NCI-H2196 (cell line): ENCODE measurements at regions not wholly inside any gene's neighbourhood (a gene's known extent, or its start where the extent isn't known, plus 50 kb on each side); places are given as distances from the start of the nearest gene placed in this dataset.

ENCODE experiments used
- DNase-seq: peaks from one replicate; lab custom pipeline; 2025; ENCODE audit not compliant: unreplicated experiment; lab: John Stamatoyannopoulos, UW

DNA sequence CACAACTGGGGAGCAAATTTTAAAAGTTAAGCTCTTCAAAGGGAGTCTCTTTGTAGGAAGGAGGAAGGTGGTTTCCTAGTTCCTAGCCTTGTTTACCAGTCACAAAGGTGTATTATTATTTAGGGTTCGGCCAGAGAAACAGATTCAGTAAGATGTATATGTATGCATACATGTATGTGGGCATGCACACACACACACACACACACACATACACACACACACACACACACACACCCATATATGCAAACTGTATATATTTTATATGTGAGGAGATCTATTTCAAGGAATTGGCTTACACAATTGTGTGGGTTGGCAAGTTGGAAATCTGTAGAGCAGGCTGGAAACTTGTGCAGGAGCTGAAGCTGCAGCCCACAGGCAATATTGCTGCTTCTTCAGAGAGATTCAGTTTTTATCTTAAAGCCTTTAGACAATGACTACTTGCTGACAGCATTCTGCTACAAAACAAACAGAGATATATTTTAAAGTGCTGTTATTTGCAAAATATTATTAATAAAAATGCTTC is 75.3 kb upstream of the DNAH5 start:
- no peak for DNase-seq

DNA sequence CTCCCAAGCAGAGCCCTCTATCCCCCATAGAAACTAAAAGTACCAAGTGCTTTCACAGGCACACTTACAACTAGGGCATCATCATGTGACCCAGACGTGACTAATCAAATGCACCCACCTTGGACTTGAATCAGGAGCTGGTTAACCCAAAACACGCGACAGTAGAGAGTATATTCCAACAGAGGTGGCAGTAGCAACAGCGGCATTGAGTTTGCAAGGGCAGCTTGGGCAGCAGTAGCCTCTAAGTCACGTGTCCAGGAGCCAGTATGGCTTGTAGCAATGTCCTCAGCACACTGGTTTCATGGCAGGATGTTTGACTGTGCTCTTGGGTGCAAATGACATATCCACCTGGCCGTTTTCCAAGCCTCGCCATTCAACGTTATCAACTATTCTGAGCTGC is 73.4 kb upstream of the DNAH5 start:
- DNase-seq, result no peak

DNA sequence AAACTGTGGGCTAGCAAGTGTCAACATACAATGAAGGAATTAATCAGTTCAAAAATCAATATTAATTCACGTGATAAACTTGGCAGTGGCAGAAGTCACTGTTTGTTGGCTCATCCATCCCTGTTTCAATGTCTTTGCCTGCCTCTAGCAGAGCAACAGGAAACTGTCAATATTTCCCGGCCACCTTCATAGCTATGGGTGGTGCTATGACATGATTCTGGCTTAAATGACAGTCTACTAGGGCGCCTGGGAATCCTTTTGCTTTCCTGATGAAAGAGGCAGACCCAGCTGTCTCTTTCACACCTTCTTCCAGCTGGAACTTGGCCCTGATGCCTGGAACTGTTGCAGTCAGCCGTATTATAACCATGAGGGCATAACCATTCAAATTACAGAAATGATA is 72.1 kb upstream of the DNAH5 start:
- no peak for DNase-seq

DNA sequence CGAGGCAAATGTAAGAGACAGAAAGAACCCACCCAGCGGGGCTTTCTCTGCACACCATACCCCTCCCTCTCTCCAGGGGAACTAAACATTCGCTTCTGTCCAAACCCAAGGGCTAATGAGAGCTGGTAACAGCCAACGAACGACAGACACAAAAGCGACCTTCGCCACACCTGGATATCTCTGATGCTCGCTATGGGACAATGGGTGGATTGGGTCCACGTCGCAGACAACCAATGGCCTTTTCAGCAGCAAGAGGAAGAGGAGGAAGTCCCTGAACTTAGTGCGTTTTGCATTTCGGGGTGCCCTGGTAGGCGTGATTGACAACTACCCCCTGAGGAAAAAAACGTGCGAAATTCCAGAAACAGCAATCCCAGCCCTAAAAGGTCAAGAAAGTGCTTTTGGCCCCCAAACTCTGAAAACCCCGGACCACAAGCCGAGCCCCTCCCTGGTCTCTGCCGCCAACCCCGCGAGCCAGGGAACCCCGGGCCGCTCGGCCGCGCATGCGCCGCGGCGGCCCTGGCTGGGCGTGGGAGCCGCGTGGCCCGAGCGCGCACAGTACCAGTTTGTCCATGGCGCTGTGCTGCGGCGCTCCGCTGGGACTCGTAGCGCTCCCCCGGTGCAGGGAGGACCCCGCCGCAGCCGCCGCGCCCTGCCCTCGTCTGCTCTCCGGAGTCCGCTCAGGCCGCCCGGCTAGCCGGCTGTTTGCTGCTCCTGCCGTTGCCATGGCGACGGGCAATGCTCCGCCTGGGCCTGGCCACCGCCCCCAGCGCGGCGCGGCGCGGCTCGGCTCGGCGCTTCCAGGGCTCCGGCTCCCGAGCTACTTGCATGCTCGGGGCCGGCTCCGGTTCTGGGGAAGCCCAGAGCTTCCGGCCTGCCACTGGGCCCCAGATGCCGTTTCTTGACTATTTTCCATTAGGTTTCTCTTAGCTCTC is 66.9 kb upstream of the DNAH5 start:
- peak; percentile 95 for DNase-seq

DNA sequence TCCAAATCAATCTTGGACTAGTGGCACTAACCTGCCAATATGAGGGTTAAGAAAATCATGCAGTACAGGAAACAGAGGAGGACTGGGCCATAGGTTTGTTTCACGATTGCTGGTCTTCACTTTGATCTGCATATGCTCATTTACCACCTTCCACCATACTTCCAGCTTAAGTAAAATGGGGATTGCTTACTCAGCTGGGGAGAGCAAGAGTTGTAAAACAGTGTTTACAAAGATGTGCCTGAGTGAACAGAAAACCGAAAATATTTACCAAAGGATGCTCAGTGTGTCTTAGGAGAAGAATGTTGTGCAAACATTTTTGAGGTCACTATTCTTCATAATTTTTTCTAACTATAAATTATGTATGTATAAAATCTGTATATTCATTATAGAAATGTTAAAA is 65.1 kb upstream of the DNAH5 start:
- DNase-seq, result no peak

DNA sequence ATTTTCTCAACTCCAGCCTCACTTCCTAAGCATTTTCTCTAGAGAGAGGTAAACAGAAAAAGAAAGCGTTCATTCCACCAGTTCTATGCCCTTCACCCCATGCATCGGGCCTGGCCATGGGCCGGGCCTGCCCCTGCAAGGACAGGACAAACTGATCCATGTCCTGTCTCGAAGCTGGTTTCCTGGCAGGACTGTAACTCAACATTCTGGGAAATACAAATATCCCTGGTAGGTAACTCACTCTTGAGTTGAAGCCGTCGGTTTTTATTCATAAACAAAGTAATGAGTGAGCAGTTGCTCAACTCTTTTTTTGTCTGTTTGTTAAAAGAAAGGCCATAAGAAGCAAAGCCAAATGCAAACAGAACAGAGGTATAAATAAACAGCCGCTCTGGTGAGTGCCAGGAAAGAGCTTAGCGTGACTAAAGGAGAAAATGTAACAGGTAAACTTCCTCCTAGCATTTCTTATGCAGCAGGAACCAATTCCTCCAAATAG is 64.4 kb upstream of the DNAH5 start:
- peak; percentile 37 for DNase-seq

DNA sequence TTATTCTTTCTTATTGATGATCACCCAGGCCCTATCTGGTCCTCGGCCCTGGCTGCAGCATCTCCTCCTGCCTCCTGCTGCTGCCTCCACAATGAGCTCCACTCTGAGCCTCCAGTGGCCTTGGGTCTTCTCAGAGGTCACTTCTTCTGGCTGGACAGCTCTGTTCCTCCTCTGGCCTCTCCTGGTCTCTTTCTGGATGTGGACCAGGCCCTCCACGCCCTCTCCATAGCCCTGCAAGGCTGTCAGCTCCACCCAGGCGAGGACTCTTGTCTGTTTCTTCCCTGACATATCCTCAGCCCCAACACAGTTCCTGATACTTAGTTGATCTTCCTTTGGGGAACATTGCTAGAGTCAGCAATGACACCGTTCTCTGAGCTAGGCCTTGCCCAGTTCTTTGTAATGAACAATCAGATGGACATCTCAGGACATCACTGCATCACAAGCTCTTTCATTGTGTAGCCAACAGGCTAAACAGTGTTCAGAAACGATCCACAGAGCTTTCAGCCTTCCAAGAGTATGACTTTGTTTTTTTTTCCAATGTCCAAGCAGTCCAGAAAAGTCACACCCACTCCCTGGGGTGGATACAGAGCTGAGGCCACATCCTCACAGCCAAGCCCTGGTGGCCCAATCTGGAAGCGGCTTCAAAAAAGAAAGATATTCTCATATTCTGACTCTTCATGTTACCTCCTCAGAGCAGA is 62.5 kb upstream of the DNAH5 start:
- no peak for DNase-seq

DNA sequence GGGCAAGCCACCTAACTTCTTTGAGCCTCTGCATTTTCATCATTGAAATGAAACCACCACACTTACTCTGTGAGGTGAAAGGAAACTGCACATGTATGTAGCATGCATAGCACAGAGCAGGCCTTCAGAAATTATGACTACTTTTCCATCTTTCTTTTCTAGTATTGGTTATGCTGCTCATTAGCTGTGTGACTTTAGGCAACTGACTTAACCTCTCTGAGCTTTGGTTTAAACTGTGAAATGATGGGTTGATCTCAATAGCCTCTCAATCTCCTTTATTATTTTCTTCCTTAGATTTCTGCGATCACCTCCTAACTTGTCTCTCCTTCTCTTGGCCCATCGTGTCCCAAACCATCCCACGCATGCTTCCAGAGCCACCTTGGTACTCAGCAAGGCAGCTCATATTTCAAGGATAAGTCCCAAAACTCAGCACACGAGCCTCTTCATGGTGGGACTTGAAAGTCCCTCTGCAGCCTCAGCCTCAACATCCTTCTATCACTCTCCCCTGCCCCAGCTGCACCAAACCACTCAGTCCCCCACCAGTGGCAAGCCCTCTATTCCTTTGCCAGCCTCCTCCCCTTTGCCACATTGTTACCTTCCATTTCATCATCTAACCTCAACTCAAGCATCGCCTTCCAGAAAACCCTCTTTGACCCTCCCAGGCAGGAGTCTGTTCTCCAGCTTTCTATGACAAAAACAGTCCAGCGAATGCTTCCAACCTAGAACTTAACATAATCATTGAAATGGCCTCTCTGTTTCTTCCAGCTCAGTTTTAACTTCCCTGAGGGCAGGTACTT is 60.3 kb upstream of the DNAH5 start:
- no peak for DNase-seq

DNA sequence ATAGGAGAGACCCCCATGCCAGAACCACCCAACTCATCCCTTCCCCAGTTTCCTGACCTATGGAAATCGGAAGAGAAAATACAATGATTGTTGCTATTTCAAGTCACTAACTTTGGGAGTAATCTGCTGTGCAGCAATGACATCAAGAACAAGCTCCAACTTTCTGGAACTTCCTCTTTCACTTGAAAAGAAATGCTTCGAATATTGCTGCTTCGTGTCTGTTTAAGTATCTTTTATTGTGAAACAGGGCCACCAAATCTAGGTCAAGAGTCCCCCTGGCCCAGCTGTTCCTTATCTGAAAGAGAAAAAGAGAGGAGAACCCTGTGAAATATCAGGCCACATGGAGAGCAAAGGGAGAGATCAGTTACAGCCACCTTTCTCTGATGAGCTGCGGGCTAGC is 59.4 kb upstream of the DNAH5 start:
- no peak for DNase-seq

DNA sequence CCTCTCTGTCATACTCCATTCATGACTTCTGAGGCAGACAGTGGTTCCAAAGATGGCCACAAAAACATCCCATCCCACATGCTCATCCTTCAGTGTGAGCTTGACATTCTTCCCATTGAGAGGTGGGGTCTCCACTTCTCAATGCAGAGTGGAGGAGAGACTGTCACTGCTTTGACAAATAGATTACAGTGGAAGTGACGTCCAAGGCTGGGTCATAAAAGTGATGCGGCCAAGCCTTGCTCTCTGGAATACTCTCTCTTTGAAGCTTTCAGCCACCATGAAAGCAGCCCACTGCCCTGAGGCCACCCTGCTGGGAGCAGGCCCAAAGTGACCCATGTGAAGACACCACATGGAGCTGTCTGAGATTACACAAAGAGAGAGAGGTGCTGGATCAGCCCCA is 59.0 kb upstream of the DNAH5 start:
- DNase-seq, result no peak

DNA sequence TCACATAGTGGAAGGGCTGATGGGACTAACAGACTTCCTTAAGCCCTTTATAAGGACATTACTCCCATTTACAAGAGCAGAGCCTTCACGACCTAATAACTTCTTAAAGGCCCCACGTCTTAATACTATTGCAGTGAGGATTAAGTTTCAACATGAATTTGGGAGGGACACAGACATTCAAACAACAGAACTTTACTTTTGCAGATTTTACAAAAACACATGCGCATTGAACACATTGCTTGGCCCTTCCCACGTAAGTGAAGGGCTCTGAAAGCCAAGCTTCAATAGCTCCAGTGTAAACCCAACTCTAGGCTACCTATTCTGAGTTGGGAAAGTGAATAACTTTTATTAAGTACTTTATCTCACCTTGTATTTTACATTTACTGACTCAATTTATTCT is 53.8 kb upstream of the DNAH5 start:
- DNase-seq, result no peak

DNA sequence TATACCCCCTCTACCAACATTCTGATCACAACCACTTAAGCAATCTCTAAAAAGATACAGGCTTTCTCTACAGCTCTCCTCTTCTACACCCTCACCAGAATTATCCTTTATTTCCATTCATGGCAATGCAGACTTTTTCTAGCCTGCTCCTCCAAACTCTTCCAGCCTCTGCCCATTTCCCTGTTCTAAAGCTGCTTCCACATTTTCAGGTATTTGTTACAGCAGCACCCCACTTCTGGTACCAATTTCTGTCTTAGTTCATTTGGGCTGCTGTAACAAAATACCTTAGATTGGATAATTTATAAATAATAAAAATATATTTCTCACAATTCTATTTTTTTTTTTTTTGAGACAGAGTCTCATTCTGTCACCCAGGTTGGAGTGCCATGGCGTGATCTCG is 53.0 kb upstream of the DNAH5 start:
- DNase-seq, result no peak

DNA sequence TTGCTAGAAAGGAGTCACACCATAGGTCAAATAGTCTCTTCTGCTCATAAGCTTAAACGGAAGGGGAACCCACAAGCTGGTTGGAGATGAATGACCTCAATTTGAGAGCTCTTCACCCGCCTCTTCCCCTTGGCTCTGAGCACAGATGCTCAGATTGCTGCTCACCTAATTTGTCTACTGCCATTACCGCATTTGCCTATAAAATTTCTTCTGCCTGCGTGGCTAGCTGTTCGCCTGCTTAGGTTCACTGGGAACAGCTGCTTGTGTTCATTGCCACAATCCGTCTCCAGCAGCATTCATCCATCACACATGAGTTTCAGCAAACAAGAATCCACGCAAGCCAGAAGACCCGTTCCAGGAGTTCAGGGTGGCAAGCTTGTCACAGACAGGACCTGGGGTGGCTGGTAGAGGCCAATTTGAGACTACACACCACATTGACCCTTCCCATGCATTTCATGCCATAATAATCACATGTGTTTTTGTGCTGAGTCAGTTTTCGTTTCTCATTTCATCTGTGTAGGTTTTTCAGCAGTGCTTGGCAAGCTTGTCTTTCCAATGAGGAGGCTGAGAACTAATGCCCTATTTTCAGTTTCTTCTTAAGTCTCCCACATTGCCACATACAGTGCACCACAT is 50.2 kb upstream of the DNAH5 start:
- no peak for DNase-seq
